ENCODE measurements at regions not wholly inside any gene's neighbourhood (a gene's known extent, or its start where the extent isn't known, plus 50 kb on each side); places are given as distances from the start of the nearest gene placed in this dataset.

DNA sequence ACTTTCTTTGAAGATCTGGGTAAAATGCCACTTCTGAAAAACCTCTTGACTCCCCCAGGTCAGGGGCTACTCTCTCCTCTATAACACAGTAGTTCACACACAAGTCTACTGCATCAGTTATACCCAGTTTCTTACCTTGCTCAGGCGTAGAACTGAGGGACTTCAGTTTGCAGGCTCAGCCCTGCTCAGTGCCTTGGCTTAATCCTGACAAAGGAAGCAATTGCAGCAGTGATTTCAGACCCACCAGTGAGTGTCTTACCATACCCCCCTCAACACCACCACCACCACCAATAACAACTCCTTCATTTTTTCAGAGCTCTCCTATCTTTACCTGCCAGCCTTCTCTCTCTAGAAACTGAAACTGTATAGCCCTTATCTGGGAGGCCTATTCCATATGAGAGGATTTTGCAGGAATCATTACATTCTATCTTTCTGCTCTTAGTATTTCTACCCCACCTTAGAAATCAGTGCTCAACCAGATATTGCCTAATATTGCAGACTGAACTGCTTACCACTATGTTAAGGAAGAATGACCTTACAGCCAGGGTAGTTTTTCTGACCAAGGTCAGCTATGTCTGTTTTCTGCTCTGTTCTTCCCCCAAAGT lies 105.5 kb upstream of the S1PR1 start:
- TF ChIP-seq CTCF (IDR thresholded peaks at IDR 0.05) (no peak), POLR2A (IDR thresholded peaks at IDR 0.05) (no peak), POLR2AphosphoS5 (IDR thresholded peaks at IDR 0.05; ENCODE audit: insufficient read depth in 1 of 2, low read depth in 1 of 2) (no peak)

Data from vagina (tissue), 2 donors.